Gastrocnemius medialis (tissue), 4 donors: ENCODE measurements at regions not wholly inside any gene's neighbourhood (a gene's known extent, or its start where the extent isn't known, plus 50 kb on each side); places are given as distances from the start of the nearest gene placed in this dataset.

ENCODE experiments used
- CTCF ChIP-seq, 5 experiments: fragments of 450-650 bp in 3 of 5; fragments of 200-600 bp in 2 of 5; sonication (generic) in 2 of 5; IDR thresholded peaks in 4 of 5; conservative IDR thresholded peaks in 1 of 5; 1 replicate in 4 of 5; 2 replicates in 1 of 5; pipeline ENCODE4 v1.5.1; 2016 to 2019; ENCODE audit warnings: antibody characterized with exemption in 5 of 5, mild to moderate bottlenecking in 3 of 5, moderate library complexity in 3 of 5
- POLR2A ChIP-seq, 2 donors: fragments of 450-650 bp; IDR thresholded peaks; one replicate each; pipeline ENCODE4 v1.6.1; 2017; ENCODE audit warnings: antibody characterized with exemption in 2 of 2, mild to moderate bottlenecking in 2 of 2, moderate library complexity in 2 of 2

DNA sequence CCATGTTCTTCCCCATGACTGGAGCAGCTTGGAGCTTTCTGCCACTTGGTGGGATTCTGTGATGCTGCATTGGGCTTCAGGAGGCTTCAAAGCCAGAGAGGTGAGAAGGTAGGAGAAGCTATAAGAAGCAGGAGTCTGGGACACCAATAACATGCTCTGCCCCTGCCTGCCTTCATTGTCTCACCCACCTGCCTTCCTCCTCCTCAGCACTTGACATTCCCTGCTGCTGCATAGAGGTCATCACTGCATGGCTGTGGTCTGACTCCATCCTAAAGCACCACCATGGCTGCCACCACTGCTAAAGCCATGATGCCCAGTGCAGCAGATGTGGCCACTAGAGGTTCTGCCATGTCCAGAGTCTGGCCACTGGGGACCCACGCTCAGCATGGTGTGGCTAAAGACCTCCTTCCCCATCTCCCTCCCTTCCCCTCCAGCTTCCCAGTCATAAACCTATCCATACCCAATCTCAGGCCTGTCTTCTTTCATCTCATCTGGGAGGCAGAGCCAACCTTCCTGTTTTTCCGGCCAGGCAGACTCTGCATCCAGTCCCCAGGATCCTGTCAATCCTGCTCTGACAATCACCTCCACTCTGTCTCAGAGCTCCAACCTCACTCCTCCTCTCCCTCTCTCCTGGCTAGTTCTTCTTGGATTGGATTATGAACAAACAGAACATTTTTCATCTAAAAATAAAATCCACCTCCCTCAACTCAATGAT is 285.1 kb upstream of the POU3F1 start:
- TF ChIP-seq CTCF (IDR thresholded peaks at IDR 0.05 in 4 of 5, conservative IDR thresholded peaks at IDR 0.05 in 1 of 5) (no peak), POLR2A (IDR thresholded peaks at IDR 0.05) (no peak)
